GM19023 (cell line): ENCODE measurements at regions not wholly inside any gene's neighbourhood (a gene's known extent, or its start where the extent isn't known, plus 50 kb on each side); places are given as distances from the start of the nearest gene placed in this dataset.

Experiments used
- ATAC-seq: cut with Tn5 transposase; IDR thresholded peaks from one replicate; pipeline ENCODE4 v1.9.1; 2021; ENCODE audit warnings: mild to moderate bottlenecking, moderate library complexity; ENCODE audit not compliant: unreplicated experiment

DNA sequence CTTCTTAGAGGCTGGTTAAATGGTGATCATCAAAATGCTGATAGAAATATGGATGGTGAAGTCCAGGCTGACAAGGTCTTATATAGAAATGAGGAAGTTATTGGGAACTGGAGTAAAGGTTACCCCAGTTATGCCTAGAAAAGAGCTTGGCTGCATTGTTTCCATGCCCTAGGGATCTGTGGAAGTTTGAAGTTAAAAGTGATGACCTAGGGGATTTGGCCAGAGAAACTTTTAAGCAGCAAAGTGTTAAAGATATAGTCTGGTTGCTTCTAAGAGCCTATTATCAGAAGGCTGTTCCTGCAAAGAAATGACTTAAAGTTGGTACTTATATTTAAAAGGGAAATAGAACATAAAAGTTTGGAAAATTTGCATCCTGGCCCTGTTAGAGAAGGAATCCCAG lies 200.3 kb downstream of the ICE1 start:
- ATAC-seq = no peak

DNA sequence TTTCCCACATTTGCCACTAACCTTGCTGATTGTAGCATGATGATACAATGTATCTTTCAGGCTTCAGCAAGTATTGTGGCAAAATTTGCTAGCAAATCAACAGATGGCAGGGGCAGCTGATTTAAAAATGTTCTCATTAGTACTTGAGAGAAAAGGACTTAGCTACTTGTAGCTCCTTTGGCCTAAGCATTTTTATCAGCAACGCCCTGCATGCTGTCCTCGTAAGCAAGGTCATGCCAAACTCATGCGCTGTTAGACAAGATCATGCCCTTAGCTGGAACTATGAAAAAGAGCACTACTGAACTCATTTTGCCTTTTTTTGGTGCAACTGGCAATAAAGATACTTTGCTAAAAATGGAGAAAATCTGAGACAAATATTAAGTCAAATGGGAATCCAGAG lies 197.1 kb downstream of the ICE1 start:
- ATAC-seq = no peak

DNA sequence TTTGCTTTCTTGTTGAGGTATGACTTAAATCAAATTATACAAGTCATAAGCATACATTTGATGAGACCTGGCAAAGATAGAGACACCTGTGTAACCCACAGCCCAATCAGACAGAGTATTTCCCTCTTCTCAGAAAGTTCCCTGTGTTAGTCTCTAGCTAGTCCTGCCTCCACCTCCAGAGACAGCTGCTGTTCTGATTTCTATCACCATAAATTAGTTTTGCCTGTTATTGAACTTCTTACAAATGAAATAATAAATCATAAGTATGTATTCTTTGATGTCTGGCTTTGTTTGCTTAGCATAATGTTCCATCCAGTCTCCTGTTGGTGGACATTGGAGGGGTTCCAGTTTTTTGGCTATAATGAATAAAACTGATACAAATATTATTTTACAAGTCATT lies 194.5 kb downstream of the ICE1 start:
- ATAC-seq = no peak

DNA sequence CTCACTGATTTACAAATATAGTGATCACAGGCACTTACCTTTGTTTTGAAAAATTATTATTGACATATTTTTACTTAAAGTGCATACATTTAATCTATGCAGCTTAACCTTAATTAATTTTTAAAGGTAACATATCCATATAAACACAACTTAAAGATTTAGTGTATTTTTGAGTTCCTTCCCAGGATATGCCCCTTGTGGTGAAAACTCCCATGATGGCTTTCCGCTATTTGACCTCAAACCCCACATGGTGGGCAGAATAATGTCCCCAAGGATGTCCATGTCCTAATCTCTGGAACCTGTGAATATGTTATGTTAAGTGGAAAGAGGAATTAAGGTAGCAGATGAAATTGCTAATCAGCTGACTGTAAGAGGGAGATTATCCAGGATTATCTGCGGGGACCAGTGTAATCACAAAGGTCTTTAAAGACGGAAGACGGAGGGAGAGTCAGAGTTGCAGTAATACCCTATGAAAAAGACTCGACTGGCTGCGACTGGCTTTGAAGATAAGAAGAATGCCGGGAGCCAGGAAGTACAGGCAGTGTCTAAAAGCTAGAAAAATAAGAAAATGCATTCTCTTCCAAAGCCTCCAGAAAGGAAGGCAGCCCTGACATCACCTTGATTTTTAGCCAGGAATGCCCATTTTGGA lies 193.9 kb downstream of the ICE1 start:
- no peak for ATAC-seq

DNA sequence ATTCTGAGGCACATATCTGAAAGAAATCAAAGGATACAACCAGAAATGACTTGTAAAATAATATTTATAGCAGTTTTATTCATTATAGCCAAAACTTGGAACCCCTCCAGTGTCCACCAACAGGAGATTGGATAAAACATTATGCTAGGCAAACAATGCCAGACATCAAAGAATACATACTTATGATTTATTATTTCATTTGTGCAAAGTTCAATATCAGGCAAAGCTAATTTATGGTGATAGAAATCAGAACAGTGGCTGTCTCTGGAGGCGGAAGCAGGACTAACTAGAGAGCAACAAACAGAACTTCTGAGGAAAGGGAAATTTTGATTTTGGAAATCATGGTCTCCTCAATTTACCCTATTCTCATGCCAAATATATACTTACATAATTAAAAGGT lies 193.1 kb downstream of the ICE1 start:
- no peak for ATAC-seq

DNA sequence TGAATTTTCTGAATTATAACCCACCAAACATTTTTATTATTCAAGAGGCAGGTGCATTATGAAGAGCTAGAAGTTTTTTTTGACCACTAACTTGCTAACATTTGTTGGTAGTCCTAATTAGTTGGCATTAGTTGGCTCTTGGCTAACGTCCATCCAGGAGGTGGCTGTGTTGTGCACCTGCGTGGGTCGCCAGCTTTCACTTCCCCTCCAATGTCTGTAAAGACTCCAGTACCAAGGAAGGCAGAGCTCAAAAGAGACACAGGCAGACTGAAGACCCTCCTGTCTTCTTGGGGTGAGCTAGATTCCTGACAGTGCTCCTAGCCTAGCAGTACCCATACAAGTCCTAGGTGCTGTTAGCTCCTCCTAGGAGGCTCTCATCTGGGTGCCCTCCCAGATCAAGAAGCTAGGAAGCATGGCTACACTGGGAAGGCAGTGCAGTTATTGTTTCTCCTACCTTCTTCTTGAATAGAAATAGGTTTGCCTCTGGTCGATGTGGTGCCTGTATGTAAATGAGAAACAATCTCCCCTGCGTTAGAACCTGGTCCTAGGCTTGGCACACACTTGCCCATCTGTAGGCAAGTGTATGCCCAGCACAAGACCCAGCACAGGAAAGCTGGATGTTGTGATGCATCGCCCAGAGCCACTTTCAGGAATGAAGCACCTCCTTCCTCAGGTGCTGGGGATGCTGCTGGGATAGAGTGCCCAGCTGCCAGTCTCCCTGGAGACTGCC lies 190.9 kb downstream of the ICE1 start:
- ATAC-seq = no peak

DNA sequence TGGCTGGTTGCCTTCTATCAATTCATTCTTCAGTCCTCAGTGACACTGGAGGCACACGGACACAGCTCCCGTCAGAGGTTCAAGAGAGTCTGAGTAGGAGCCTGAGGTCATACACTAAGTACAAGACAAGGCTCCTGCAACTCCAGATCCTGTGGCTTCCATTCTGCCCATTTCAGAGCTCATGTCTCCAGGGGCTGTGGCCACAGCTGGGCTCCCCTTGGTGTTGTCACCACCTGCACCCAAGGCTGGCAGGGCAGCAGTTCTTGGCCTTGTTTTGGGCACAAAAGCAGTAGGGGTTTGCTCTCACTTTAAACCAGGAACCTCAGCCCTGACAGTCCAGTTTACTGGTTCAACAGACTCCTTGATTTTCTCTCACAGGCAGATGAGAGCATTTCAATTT lies 189.6 kb downstream of the ICE1 start:
- ATAC-seq = no peak

DNA sequence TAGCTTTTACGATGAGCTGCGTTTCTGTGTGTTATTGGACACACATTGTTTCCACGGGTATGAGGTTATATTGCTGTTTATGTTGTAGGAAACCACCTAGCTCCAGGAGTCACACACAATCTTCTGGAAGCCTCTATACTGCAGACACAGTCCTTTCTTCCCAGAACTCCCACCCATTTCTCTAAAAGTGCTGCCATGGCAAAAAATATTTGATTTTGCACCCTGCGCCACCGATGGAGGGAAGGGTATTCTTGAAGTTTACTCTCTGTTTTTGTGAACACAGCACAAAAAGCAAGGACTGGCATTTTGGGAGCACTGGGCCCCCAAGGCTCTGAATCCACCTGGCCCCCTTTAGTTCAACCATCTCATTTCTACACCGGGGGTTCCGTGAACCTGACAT lies 187.5 kb downstream of the ICE1 start:
- ATAC-seq = no peak

DNA sequence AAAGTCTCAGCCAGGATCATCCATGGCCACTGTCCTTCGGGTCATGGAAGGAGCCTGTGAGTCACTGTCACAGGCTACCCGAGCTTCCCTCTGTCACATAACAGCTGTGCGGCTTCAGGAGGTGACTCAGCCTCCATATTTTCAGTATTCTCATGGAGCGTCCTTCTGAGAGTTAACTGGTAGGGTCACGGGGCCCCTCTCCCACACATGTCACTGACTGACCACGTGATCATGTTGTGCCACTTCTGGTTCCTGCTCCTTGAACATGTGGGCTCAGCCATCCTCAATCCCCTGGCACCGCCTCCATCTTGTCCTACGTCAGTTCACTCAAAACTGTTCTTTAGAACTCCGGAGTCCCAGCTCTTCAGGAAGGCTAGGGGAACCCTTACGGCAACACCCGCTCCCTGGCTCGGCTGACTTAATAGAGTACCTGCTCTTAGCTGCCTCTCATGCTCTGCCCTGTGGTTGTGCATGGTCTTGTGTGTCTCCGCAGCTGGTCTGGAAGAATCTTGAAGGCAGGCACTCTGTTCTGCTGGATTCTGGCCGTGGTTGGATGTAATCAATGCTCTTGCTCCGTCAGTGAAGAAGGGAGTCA lies 182.8 kb downstream of the ICE1 start:
- ATAC-seq = no peak

DNA sequence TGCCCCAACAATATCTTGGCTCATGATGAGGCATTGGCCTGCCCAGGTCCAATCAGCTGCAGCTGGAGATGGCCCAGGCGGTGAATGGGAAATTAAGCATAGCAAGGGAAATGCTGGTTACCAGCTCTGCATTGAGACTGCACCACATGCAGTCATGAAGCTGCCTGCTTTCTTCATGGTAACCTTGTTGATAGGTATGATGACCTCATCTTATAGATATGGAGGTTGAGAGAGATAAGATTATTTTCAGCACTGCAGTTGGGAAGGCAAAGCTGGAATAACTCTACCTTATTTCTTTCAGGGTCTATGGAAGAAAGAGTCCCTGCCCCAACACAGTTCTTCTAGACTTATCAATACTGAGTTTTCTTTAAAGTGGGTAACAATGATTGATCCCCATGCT lies 180.1 kb downstream of the ICE1 start:
- no peak for ATAC-seq

DNA sequence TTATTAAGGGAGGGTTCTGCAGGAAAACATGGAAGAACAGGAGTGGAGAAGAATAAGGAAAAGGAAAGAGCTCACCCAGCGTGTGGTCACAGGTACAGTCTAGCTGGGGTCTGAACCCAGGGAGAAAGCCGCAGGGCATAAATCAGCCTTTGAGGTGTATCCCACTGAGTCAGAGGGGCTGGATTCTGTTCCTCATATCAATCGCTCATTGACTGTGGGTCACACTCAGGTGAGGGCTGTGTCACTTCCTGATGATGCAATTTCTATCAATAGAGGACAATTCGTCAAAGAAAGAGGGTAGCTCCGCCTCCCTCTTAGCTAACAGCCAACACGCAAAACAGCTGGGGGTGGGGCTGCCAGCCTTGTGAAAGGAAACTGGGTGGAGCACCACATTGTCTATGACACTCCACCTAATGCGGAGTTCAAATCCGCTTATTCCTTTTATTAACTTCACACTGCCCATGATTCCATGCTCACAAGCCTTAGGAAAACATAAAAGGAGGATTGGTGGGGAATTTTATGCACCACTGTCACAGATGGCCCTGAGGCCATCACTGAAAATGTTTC lies 176.2 kb downstream of the ICE1 start:
- no peak for ATAC-seq

DNA sequence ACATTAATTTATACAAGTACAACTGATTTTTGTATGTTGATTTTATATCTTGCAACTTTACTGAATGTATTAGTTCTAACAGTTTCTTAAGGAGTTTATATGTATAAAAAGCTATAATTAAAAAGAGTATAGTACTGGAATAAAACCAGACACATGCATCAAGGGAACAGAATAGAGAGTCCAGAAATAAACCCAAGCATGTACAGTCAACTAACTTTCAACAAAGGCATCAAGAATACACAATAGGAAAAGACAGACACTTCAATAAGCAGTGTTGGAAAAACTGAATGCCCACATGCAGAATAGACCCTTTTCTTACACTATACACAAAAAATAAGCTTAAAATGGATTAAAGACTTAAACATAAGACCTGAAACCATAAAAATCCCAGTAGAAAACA lies 170.9 kb downstream of the ICE1 start:
- ATAC-seq = no peak

DNA sequence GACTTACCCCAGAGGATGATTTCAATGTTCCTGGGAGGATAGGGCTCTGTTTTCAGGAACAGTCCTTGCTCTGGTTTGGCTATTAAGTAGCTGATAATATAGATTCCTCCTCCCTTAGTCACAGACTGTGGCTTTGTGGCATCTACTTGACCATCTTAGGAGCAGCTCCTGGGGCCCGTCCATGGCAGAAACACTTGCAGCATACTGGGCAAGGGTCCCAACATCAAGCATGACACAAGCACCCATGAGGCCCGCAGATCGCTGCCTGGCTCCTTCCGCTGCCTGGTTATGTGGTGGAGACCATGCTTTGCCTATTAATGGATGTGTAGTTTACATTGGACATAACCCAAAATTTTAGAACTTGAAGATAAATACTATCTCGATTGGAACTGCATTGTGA lies 170.1 kb downstream of the ICE1 start:
- ATAC-seq = no peak

DNA sequence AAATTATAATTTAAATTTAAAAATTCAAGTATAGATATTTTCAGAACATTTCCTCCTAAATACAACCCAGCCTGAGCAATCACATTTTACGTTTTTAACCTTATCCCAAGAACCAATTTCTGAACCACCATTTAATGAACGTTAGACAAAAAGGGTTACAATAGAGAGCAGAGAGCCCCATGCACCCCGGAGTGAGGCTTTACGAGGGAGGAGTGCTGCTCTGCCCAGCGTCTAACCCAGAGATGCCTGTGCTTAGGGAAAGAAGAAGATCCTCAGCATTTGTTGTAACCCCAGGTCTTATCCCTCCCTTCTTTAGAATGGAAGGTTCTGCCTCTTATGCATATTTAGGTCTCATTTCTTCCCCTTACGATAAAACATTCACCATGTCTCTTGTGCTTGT lies 169.1 kb downstream of the ICE1 start:
- ATAC-seq = no peak

DNA sequence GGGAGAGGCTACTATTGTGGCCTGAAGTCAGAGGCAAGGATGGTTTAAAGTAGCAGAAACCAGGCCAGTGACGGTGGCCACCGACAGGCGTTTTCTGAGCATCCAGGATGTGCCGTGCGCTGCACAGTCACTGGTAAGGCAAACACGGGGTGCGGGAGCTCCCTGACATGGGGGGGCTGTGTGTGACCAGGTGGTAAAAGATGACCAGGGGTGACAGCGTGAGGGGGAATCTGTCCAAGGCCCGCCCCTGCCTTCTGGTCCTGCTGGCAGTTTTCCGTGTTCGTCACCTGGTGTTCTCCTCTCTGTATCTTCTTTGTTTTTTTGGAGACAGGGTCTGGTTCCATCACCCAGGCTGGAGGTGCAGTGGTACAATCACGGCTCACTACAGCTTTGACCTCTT lies 167.4 kb downstream of the ICE1 start:
- no peak for ATAC-seq

DNA sequence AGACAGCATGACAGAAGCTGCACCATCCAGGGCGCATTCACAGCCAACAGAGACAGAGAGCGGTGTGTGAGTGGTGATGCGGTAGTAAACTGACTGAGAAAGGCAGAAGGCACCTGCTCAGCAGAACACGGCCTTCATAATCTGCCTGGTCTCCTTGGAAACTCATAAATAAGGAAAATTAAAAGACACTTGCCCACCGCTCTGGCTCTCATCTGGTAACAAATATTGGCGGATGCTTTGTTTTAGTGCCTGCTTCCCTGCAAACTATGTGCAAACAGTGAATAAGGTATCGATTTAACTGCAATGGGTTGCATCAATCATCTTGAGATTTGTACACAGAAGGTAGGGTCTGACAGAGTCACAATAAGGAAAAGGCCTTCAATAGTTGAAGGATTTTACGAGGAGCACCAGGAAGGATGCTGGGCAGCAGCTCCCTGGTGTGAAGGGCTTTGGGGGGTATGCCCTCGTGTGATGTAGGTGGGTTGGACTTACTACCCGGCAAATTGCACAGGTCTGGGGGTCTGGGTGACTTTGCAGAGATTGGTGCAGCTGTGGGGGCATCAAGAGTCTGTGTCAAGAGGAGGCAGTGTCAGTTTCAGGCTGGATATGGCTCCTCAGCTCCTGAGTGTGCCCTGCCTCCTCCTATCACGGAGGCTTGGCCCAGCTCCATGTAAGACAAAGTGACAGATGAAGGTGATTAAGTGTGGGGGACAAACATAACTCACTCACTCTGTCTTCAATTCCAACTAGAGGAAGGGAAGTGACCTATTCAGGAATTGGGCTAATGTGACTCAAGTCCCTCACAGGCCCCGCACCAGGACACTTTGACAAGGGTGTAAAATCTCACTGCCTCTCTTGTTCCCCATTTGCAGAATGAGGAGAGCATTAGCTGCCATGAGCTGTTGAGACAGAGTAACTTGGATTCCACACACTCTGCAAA lies 166.7 kb downstream of the ICE1 start:
- ATAC-seq = no peak

DNA sequence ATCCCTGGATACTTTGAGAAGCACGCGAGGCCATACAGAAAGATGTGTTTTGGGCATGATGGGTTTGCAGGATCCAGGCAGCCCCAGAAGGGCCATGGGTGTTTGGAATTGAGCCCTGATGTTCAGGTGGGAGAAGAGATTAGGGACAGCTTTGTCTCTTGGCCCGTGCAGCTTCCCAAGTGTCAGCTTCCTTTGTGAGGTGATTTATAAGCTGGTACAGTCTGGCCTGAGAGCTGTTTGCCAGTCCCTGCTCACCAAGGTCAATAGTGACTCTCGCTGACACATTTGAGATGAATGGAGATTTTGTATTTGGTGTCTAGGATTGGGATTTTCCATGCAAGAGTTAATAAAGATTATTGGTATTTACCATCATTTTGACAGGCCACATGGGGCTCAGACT lies 165.9 kb downstream of the ICE1 start:
- ATAC-seq = no peak

DNA sequence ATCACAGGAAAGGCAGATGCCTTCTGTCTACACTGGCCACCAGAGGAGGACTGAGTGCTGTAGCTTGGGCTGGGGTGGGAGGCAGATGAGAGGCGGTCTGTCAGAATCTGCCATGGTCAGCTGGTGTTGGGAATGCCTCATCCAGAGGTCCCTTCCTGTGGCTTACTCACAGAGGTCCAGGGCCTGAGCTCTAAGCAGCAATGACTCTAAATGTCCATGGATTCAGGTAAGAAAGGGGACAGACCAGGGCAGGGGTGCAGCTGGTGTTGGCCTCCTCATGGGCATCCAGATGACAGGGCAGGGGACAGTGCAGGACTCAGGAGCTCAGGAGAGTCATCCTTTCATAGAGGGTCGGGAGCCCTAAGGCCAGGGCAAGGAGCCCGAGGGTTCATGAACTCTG lies 165.0 kb downstream of the ICE1 start:
- no peak for ATAC-seq

DNA sequence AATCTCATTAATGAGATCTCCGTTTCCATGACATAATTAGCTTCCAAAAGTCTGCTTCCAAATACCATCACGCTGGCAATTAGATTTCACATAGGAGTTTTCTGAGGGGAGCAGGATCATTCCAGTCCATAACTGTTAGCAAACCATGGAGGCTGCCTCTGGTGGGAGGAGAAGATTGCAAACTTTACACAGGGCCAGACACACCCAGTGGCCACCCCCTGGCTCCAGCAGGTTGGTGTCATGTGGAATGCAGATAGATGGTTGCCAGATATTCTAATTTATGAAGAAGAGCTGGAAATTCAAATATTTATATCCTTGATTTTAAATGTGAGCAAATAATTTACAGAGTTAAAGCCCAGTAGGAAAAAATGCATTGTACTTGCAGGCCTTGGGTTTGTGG lies 164.2 kb downstream of the ICE1 start:
- ATAC-seq = no peak

DNA sequence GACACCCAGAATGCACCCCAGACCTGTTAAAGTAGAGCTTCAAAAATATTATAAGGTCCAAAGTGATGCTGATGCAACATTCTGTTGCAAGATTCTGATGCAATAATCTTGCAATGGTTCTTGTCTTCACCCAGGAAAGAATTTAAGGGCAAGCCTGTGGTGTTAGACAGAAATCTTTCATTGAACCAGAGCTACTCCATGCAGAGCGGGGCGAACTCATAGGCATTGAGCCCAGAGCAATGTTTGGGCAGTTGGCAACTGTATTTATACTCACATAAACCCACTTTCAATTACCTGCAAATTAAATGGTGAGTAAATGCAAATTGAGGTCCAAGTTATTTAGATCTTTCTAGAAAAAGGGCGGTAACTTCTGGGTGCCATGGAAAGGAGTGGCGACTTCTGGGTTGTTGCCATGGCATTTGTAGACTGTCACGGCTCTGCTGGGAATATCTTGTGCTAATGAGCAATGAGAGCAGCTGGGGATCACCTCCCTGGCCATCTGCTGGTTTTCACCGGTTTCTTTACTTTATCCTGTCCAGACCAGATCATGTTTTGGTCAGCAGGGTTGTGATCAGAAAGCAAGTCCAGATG lies 163.4 kb downstream of the ICE1 start:
- ATAC-seq = no peak

DNA sequence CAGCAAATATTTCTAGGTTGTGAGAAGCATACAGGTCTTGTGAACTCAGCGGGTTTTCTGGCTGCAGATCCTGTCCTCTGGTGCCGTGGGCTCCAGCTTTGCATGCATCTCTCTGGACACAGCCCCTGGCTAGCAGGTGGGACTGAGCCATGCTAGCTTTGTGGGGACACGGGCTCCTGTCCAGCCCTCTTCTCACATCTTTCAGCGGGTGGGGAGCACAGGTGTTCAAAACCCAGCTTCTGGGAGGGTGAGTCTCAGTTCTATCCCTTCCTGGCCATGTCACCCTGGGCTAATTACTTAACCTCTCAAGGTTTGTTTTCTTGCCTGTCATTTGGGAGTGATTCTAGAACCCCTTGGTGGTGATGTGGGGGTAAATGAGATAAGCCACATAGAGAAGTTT lies 162.3 kb downstream of the ICE1 start:
- ATAC-seq = no peak
